SJCRH30 (cell line): ENCODE measurements at regions not wholly inside any gene's neighbourhood (a gene's known extent, or its start where the extent isn't known, plus 50 kb on each side); places are given as distances from the start of the nearest gene placed in this dataset.
"Not testable (repeated sequence)": the region's sequence is repeated elsewhere in the genome, so short reads cannot be mapped to it uniquely, and the experiment has no call there.

Experiments
- DNase-seq, 2 experiments: peaks; one replicate each; pipeline ENCODE4 v3.0.0-alpha.2; 2015 to 2020
- H3K27ac ChIP-seq: fragments of 250-450 bp; sonication (Bioruptor Pico); 2 replicates; pipeline ENCODE4 v1.5.1; 2020; ENCODE audit warnings: mild to moderate bottlenecking, moderate library complexity
- H3K27me3 ChIP-seq: fragments of 250-450 bp; sonication (Bioruptor Pico); 2 replicates; pipeline ENCODE4 v1.5.1; 2020; ENCODE audit warnings: mild to moderate bottlenecking, moderate library complexity
- H3K36me3 ChIP-seq: fragments of 250-450 bp; sonication (Bioruptor Pico); 2 replicates; pipeline ENCODE4 v1.5.1; 2020; ENCODE audit warnings: mild to moderate bottlenecking, moderate library complexity
- H3K4me1 ChIP-seq: fragments of 250-450 bp; sonication (Bioruptor Pico); 2 replicates; pipeline ENCODE4 v1.5.1; 2020; ENCODE audit warnings: mild to moderate bottlenecking, moderate library complexity
- H3K4me3 ChIP-seq: fragments of 250-450 bp; sonication (Bioruptor Pico); 2 replicates; pipeline ENCODE4 v1.5.1; 2020; ENCODE audit warnings: mild to moderate bottlenecking, moderate library complexity
- H3K9me3 ChIP-seq: fragments of 250-450 bp; sonication (Bioruptor Pico); replicated peaks from 2 replicates; pipeline ENCODE4 v1.5.1; 2020; ENCODE audit warnings: mild to moderate bottlenecking, moderate library complexity

DNA sequence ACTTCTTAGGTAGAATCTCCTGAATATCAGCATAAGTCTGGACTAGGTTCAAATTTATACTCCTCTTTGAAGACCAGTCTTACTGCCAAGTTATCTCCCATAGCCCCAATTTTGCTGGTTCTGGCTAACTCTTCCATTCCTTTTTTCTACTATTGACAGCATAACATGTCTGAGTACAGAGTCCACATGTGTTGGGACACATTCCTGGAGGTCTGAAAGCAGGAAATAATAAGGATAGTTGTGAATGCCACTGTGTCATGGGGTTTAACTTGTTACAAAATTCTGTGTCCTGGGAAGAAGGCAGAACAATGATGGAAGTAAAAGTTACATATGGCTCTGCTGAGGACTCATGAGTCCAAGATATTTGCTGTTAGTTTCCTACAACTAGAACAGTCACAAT lies 57.4 kb upstream of the ZBTB20 start:
- H3K4me1 ChIP-seq: no peaks in the 10 kb centered on the region
- no peak for DNase-seq
- H3K27ac ChIP-seq: no peak overlapping the region
- no peak overlapping the region for H3K4me3 ChIP-seq
- no peaks in the 10 kb centered on the region for H3K36me3 ChIP-seq
- H3K27me3 ChIP-seq: no peaks in the 10 kb centered on the region; the same call in 1 of the 2 replicates
- no peaks in the 10 kb centered on the region for H3K9me3 ChIP-seq

DNA sequence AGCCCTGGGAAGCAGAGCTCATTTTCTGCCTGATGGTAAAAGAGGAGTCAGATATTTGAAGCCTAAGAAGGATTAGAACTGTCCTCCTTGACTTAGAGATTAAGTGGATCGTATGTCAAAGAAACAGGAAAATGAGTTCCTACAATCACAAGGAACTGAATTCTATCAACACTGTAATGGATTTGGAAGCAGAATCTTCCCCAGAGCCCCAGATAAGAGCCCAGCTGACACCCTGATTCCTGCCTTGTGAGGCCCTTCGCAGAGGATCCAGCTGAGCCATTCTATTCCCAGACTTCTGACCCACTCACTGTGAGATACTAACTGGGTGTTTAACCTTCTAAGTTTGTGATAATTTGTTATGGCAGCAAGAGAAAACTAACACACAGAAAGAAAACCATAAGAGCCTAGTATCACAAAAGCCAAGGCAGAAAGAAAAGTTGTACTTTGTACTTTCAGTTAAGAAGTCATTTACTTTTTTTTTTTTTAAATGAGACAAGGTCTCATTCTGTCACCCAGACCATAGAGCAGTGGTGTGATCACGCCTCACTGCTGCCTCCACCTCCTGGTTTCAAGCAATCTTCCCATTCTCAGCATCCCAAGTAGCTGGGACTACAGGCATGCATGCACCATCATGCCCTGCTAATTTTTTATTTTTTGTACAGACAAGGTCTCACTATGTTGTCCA lies 61.1 kb upstream of the ZBTB20 start:
- Histone ChIP-seq H3K27ac (no peak overlapping the region), H3K27me3 (no peaks in the 10 kb centered on the region; the same call in 1 of the 2 replicates), H3K4me3 (no peak overlapping the region), H3K9me3 (no peaks in the 10 kb centered on the region), H3K36me3 (no peaks in the 10 kb centered on the region), H3K4me1 (no peaks in the 10 kb centered on the region)
- no peak for DNase-seq

DNA sequence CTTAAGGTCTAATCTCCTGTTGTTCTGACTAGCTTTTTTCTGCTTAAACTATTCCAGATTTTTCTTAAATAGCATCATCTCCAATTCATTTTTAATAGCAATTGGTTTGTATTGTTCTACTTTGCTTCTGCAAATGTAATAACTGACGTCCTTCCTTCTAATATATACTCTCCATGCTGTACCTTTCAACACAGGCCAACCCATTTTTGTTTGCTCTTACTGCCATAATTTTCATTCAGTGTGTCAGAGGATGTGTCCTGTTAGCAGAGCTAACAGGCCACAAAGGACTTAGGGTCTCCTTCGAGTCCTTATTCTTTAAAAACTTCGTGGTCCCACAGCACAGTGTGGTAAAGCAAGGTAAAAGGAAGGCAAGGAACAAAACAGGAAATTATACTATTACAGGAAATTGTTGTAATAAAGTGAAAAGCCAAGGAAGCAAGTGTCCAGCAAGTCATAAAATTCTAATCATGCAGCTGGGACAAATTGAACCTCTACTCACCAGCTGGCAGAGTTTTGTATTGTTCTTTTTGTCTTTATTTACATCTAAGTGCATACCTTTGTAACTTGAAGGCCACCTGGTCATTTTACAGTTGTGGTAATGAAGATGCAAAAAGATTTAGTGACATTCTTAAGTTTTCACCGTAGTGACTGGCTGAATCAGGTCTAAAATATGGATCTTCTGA lies 64.9 kb upstream of the ZBTB20 start:
- H3K27me3 ChIP-seq: no peaks in the 10 kb centered on the region
- H3K36me3 ChIP-seq: no peaks in the 10 kb centered on the region
- H3K4me3 ChIP-seq: no peak overlapping the region
- H3K4me1 ChIP-seq: no peaks in the 10 kb centered on the region
- no peaks in the 10 kb centered on the region for H3K9me3 ChIP-seq
- no peak overlapping the region for H3K27ac ChIP-seq
- no peak for DNase-seq

DNA sequence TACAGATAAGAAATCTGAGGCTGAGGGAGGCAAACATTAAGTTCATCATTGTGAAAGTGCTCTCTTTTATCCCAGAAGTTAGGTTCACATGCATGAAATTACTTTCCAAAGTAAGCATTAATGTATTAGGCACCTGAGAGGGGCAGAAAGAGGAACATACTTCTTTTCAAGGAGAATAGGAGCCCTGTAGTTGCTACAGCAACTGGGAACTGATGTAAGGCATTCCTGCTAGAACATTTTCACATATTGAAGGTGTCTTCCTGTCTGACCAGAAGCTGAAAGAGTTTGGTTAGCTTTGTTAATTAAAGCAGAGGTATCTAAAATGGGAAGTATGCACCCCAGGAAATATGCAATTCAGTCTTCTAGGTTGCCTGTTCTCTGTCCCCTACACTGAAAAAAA lies 65.5 kb upstream of the ZBTB20 start:
- Histone ChIP-seq H3K9me3 (no peaks in the 10 kb centered on the region), H3K4me1 (no peaks in the 10 kb centered on the region), H3K36me3 (no peaks in the 10 kb centered on the region), H3K4me3 (no peak overlapping the region), H3K27ac (no peak overlapping the region), H3K27me3 (no peaks in the 10 kb centered on the region)
- no peak for DNase-seq

DNA sequence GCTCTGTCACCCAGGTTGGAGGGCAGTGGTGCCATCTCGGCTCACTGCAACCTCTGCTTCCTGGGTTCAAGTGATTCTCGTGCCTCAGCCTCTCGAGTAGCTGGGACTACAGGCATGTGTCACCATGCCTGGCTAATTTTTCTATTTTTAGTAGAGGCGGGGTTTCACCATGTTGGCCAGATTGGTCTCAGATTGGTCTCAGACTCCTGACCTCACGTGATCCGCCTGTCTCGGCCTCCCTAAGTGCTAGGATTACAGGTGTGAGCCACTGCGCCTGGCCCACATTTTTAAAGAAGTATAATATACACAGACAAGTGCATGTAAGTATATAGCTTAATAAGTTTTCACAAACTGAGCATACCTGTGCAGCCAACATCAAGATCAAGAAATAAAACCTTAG lies 66.0 kb upstream of the ZBTB20 start:
- not testable (repeated sequence) for H3K27ac ChIP-seq, H3K9me3 ChIP-seq, H3K4me3 ChIP-seq, DNase-seq, H3K27me3 ChIP-seq, H3K4me1 ChIP-seq, H3K36me3 ChIP-seq

DNA sequence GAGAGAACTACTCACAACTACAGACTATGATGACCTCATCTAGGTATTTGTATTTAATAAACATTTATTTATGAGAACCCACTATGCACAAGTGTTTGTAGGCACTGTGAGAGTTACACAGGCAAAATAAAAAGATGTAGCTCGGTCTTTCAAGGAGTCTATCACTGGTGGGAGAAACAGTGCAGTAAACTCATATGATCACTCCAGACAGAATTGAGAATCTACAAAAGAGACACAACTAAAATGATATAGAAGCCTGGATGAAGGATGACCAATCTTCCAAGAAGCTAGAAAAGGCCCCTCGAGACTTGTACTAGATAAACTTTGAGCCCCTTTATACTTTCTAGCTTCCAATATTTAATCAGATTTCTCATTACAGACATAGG lies 70.2 kb upstream of the ZBTB20 start:
- Histone ChIP-seq H3K27ac (no peak overlapping the region), H3K9me3 (no peaks in the 10 kb centered on the region), H3K36me3 (no peaks in the 10 kb centered on the region), H3K4me1 (peaks cover 2% of the 10 kb centered on the region; the same call in 1 of the 2 replicates), H3K4me3 (no peak overlapping the region), H3K27me3 (no peaks in the 10 kb centered on the region)
- no peak for DNase-seq

DNA sequence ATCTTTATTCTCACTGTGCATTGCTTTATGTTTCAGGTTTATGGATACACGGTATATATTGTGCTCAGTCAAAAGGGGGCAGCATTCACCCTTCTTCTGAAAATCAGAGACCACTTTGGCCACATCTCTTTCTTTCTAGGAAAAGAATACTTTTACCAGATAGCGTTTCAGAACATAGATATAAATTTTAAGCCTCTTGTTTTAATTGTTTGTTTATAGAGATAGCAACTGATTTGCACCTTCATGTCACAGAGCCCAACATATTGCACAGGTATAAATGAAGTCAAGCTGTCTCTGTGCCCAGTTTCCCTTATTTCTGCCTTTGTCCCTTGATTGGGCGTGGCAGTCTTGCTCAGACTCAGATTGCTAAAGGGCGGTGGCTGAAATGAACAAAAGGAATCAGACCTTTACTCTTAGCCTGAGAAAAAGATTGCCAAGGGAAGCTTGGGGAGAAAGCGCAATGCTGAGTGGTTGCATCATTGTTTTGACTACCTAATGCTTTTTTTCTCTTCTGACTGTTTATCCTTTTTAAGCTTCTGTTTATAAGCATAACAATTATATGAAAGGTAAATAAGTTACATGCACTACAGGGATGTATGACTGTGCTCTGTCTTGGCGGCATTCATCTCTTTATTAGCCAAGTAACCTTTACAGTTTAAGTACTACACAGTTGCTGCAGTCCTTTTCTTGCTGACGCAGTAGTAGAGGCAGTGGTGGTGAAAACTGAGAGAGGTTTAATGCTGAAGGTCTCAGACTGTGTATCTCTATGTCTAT lies 70.8 kb upstream of the ZBTB20 start:
- H3K27me3 ChIP-seq: no peaks in the 10 kb centered on the region
- DNase-seq: peak; percentile 29 to 67
- peaks cover 2% of the 10 kb centered on the region; the same call in 1 of the 2 replicates for H3K4me1 ChIP-seq
- no peaks in the 10 kb centered on the region for H3K9me3 ChIP-seq
- no peaks in the 10 kb centered on the region for H3K36me3 ChIP-seq
- no peak overlapping the region for H3K27ac ChIP-seq
- H3K4me3 ChIP-seq: no peak overlapping the region

DNA sequence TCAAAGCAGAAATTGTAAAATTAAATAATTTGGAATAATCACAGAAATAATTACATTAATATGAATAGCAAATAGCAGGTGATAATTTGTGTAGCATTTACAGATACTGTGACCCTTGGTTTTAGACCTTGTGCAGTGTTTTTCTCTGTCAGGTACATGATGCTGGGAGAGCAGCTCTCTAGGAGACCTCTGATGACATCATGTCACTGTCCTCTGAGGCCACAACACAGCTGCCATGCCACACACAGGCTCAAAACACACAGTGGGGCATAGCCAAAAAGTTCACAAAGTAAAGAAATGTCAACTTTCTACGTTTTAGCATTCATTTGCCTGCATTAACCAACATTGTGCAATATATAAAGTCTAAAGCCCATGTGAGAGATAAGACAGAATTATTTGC lies 71.8 kb upstream of the ZBTB20 start:
- no peak overlapping the region for H3K27ac ChIP-seq

DNA sequence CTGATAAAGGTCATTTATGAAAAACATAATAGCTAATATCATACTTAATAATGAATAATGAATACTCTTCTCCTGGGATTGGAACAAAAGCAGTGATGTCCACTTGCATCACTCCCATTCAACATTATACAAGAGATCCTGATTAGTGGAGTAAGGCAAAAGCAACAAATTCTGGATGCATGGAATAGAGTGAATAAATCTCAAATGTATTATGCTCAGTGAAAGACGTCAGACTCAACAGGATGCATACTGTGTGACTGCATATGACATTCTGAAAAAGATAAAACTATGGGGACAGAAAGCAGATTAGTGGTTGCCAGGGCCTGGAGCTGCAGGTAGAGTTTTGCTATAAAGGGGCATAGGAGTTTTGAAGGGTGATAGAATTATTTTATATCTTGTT lies 77.6 kb upstream of the ZBTB20 start:
- H3K9me3 ChIP-seq: no peaks in the 10 kb centered on the region
- no peaks in the 10 kb centered on the region for H3K27me3 ChIP-seq
- no peaks in the 10 kb centered on the region for H3K36me3 ChIP-seq
- H3K27ac ChIP-seq: no peak overlapping the region
- H3K4me1 ChIP-seq: no peaks in the 10 kb centered on the region
- H3K4me3 ChIP-seq: no peak overlapping the region
- DNase-seq: no peak

More for the DNA sequence above, 71.8 kb upstream of the ZBTB20 start:
- Histone ChIP-seq H3K36me3 (no peaks in the 10 kb centered on the region), H3K4me3 (no peak overlapping the region), H3K27me3 (no peaks in the 10 kb centered on the region), H3K9me3 (no peaks in the 10 kb centered on the region), H3K4me1 (peaks cover 2% of the 10 kb centered on the region; the same call in 1 of the 2 replicates)
- no peak for DNase-seq

DNA sequence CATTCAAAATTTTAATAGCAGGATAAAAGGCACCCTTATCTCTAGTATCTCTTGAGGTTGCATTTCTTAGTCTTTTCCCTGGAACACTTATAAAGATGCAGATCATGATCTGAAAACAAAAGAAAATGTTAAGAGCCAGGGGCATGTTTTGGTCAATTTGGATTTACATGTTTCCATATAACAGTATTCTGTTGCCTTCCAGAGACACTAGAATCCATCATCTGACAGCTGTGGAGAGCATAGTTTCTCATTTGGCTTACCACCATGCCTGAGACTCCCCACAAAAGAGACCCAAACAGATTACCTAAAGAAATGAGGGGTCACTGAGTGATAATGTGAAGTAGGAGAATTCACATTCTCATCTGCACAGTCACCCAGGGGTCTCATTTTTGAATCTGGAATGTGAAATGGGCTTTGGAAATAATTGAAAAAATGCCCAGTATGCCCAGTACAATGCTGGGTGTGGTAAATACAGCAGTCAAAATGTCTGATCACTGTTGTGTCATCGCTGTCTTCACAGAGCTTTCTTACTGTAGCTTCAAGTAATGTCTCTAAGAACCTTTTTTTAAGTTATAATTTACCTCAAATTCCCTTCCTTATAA lies 79.9 kb upstream of the ZBTB20 start:
- H3K27me3 ChIP-seq: no peaks in the 10 kb centered on the region
- H3K36me3 ChIP-seq: no peaks in the 10 kb centered on the region
- no peak for DNase-seq
- H3K27ac ChIP-seq: no peak overlapping the region
- H3K4me1 ChIP-seq: no peaks in the 10 kb centered on the region
- no peaks in the 10 kb centered on the region for H3K9me3 ChIP-seq
- no peak overlapping the region for H3K4me3 ChIP-seq

DNA sequence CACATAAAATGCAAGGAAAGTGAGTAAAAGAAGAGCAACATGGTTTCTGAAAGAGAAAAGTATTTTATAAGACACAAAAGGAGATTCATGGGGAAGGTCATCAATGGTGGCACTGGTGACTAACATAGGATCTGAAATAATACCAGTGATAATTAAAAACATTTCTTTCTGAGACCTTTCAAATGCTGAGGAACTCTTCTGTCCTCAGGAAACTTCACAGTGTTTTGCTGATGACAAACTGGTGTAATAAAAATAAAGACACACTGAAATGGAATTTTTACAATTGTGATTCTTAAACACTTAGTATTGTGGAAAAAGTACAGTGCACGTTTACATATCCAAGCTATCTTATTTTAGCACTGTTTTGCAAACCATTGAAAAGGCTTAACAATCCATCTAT lies 80.4 kb upstream of the ZBTB20 start:
- Histone ChIP-seq H3K27me3 (no peaks in the 10 kb centered on the region), H3K4me3 (no peak overlapping the region), H3K9me3 (no peaks in the 10 kb centered on the region), H3K36me3 (no peaks in the 10 kb centered on the region), H3K4me1 (no peaks in the 10 kb centered on the region), H3K27ac (no peak overlapping the region)
- no peak for DNase-seq

DNA sequence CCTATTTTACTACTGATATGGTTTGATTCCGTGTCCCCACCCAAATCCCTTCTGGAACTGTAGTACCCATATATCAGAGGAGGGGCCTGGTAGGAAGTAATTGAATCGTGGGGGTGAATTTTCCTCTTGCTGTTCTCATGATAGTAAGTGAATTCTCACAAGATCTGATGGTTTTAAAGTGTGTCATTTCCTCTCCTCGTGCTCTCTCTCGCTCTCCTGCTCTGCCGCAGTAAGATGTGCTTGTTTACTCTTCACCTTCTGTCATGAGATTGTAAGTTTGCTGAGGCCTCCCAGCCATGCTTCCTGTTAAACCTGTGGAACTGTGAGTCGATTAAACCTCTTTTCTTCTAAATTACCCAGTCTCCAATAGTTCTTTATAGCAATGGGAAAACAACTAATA lies 81.2 kb upstream of the ZBTB20 start:
- Histone ChIP-seq H3K27ac (no peak overlapping the region), H3K36me3 (no peaks in the 10 kb centered on the region), H3K9me3 (no peaks in the 10 kb centered on the region), H3K4me3 (no peak overlapping the region), H3K4me1 (no peaks in the 10 kb centered on the region), H3K27me3 (no peaks in the 10 kb centered on the region)
- no peak for DNase-seq

DNA sequence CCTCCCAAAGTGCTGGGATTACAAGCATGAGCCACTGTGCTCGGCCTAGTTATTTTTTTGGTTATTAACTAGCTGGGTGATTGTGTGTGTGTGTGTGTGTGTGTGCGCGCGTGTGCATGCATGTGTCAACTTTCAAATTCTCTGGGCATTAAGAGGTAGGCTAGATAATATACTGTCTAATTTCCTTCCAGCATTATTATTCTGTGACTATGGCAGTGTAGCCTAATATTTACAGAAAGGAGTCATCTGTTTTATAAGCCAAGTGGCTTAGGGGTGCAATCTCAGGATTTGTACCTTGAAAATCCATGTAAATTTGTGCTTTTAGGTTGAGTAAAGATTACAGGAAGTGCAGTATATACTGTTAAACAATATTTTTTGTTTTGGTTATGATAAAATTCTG lies 85.1 kb upstream of the ZBTB20 start:
- DNase-seq: no peak
- H3K27ac ChIP-seq: no peak overlapping the region
- H3K4me1 ChIP-seq: peaks cover 3% of the 10 kb centered on the region; the same call in 1 of the 2 replicates
- H3K4me3 ChIP-seq: no peak overlapping the region
- H3K27me3 ChIP-seq: no peaks in the 10 kb centered on the region
- no peaks in the 10 kb centered on the region for H3K36me3 ChIP-seq
- H3K9me3 ChIP-seq: no peaks in the 10 kb centered on the region

DNA sequence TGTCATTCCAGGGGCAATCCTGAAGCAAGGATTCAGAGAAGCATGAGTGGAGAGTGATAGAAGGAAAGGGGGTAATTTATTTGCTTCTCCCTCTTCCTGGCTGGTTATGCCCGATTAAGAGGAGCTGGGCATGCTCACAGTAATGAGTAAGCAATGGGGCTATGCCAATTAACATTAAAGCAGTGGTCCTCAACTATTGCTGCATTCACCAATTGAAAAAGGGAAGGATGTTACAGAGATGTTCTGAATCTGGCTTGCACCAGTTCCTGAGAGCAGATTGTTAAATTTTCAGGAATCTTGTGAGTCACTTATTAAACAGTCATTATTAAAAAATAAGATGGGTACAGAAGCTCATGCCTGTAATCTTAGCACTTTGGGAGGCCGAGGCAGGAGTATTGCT lies 85.9 kb upstream of the ZBTB20 start:
- DNase-seq: no peak
- H3K36me3 ChIP-seq: no peaks in the 10 kb centered on the region
- no peak overlapping the region for H3K27ac ChIP-seq
- H3K4me1 ChIP-seq: peaks cover 3% of the 10 kb centered on the region; the same call in 1 of the 2 replicates
- H3K27me3 ChIP-seq: no peaks in the 10 kb centered on the region
- no peak overlapping the region for H3K4me3 ChIP-seq
- H3K9me3 ChIP-seq: no peaks in the 10 kb centered on the region

DNA sequence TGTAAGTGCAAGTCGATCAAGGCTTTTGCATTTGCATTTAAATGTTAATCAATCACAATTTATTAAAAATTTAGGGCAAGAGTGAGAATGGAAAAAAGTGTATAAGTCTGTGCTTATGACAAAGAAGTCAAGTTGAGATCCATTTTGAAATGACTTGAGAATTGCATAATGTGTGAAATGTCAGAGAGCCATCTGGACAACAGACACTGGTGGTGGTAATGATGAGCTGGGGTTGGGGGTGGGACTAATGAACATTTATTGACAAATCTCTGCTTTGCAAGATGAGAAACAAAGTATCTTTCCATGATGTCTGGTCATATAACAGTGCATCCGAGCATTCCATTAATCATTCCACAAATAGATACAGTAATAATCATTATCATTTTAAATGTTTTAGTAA lies 89.4 kb upstream of the ZBTB20 start:
- DNase-seq: no peak
- no peak overlapping the region for H3K27ac ChIP-seq
- no peaks in the 10 kb centered on the region for H3K9me3 ChIP-seq
- H3K4me3 ChIP-seq: no peak overlapping the region
- H3K36me3 ChIP-seq: no peaks in the 10 kb centered on the region
- peaks cover 10% of the 10 kb centered on the region for H3K4me1 ChIP-seq
- H3K27me3 ChIP-seq: no peaks in the 10 kb centered on the region
